GM12872 (cell line): ENCODE measurements at regions not wholly inside any gene's neighbourhood (a gene's known extent, or its start where the extent isn't known, plus 50 kb on each side); places are given as distances from the start of the nearest gene placed in this dataset.

Experiments used
- CTCF ChIP-seq: IDR thresholded peaks from 3 replicates; pipeline ENCODE4 v1.5.1; 2011; ENCODE audit warnings: low read depth, mild to moderate bottlenecking, low read length, moderate library complexity; ENCODE audit not compliant: insufficient read depth

- no peak for TF ChIP-seq CTCF
These were observed 288.0 kb downstream of the BMP7 start for GRCh38 chr20:56978475-56978874.

- no peak for TF ChIP-seq CTCF
These were observed 287.3 kb downstream of the BMP7 start for GRCh38 chr20:56979125-56979524.

- no peak for TF ChIP-seq CTCF
These were observed 285.1 kb downstream of the BMP7 start for GRCh38 chr20:56981301-56981700.

GRCh38 chr20:56983813-56984212 lies 282.6 kb downstream of the BMP7 start:
- no peak for TF ChIP-seq CTCF

- no peak for TF ChIP-seq CTCF
These were observed 281.3 kb downstream of the BMP7 start for GRCh38 chr20:56985066-56985685.

- no peak for TF ChIP-seq CTCF
These were observed 280.0 kb downstream of the BMP7 start for GRCh38 chr20:56986476-56986875.

GRCh38 chr20:56986931-56987720 lies 279.3 kb downstream of the BMP7 start:
- TF ChIP-seq CTCF = no peak
